ENCODE measurements at regions not wholly inside any gene's neighbourhood (a gene's known extent, or its start where the extent isn't known, plus 50 kb on each side); places are given as distances from the start of the nearest gene placed in this dataset.

DNA sequence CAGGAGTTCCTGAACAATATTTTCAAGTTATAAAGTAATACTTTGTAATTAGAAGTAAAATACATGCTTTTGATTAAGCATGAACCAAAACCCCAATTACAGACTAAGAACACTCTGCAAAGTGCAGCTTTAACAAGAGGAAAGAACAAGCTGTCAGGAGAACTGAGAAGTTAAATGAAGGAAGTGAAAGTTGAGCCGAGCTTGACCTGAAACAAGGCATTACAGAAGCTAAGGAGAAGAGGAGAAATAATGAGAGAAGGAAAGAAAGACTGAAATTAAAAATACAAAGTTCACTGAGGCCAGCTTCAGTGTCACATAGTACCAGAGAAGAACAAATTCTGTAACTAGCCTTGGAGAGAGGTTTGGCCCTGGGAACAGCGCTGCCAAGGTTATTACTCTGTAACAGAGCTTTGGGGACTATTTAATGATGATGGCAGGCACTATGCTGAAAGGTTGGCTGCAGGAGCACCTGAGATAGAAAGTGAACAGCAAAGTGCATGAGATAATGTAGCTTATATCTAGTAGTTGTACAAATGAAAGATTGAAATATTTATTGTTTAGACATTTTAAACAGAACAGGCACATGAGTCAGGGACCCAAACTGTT lies 241.9 kb upstream of the PEX5L start:
- H2AFZ ChIP-seq: no peak overlapping the region
- H3K4me3 ChIP-seq: no peak overlapping the region
- H3K9ac ChIP-seq: no peak overlapping the region
- H4K20me1 ChIP-seq (ENCODE audit: insufficient read depth): no peaks in the 10 kb centered on the region
- in situ Hi-C loops (cut with MboI): no loop called here
- H3K4me2 ChIP-seq (ENCODE audit: unreplicated experiment): no peak overlapping the region
- no peaks in the 10 kb centered on the region for H3K36me3 ChIP-seq (ENCODE audit: low read depth)
- no peak for TF ChIP-seq EZH2phosphoT487 (IDR thresholded peaks at IDR 0.05; ENCODE audit: insufficient read depth, low read depth)
- TF ChIP-seq EZH2 (IDR thresholded peaks at IDR 0.05; ENCODE audit: insufficient read depth, poor library complexity, severe bottlenecking): no peak
- no peaks in the 10 kb centered on the region for H3K79me2 ChIP-seq (ENCODE audit: insufficient read depth)
- 13 to 18% methylated on average over 2 of the region's 2 CpGs for WGBS, 2 experiments (ENCODE audit: low coverage in 1 of 2, low lambda C conversion rate in 2 of 2, missing lambda C conversion rate in 2 of 2)
- 0 out of 2 replicates have a peak, but pooled peaks cover 2% of the 10 kb centered on the region for H3F3A ChIP-seq (ENCODE audit: insufficient read depth)
- H3K9me2 ChIP-seq (ENCODE audit: insufficient read depth): no peaks in the 10 kb centered on the region
- no peak overlapping the region for H3K27ac ChIP-seq
- peaks cover 3% of the 10 kb centered on the region for H3K9me3 ChIP-seq (ENCODE audit: low read depth)
- H3K27me3 ChIP-seq (replicated peaks; ENCODE audit: insufficient read depth): no peaks in the 10 kb centered on the region
- peaks cover 18% of the 10 kb centered on the region for H3K4me1 ChIP-seq (ENCODE audit: insufficient read depth)
- no peak for DNase-seq

DNA sequence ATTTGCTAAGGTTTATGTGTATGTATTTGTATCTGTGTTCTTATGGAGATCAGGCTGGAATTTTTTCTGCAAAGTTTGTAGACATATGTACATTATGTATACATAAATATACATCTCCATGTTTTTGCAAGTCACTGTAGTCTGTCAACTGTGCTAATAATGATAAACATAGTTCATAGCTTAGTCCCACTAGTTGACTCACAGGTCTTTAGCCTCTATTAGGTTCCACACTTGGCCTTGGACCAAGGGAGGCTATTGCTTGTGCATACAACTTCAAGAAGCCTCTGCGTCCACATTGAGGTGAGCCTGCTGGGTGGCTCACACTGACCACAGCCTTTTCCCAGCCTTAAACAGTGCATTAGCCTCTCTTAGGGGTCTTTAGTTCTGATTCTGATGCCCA lies 243.8 kb upstream of the PEX5L start:
- Histone ChIP-seq H4K20me1 (ENCODE audit: insufficient read depth) (no peaks in the 10 kb centered on the region), H3K9me3 (ENCODE audit: low read depth) (peaks cover 3% of the 10 kb centered on the region), H3K79me2 (ENCODE audit: insufficient read depth) (no peaks in the 10 kb centered on the region), H3K27me3 (replicated peaks; ENCODE audit: insufficient read depth) (no peaks in the 10 kb centered on the region), H3K27ac (no peak overlapping the region), H2AFZ (no peak overlapping the region), H3K36me3 (ENCODE audit: low read depth) (no peaks in the 10 kb centered on the region), H3F3A (ENCODE audit: insufficient read depth) (peaks cover 15% of the 10 kb centered on the region; the same call in 1 of the 2 replicates), H3K4me3 (no peak overlapping the region), H3K4me2 (ENCODE audit: unreplicated experiment) (no peak overlapping the region), H3K4me1 (ENCODE audit: insufficient read depth) (peaks cover 29% of the 10 kb centered on the region), H3K9me2 (ENCODE audit: insufficient read depth) (no peaks in the 10 kb centered on the region), H3K9ac (no peak overlapping the region)
- peak; percentile 48 for DNase-seq
- TF ChIP-seq EZH2phosphoT487 (IDR thresholded peaks at IDR 0.05; ENCODE audit: insufficient read depth, low read depth): no peak
- TF ChIP-seq EZH2 (IDR thresholded peaks at IDR 0.05; ENCODE audit: insufficient read depth, poor library complexity, severe bottlenecking): no peak
- 50 to 53% methylated on average over 1 of the region's 1 CpG for WGBS, 2 experiments (ENCODE audit: low coverage in 1 of 2, low lambda C conversion rate in 2 of 2, missing lambda C conversion rate in 2 of 2)
- in situ Hi-C loops (cut with MboI): no loop called here

DNA sequence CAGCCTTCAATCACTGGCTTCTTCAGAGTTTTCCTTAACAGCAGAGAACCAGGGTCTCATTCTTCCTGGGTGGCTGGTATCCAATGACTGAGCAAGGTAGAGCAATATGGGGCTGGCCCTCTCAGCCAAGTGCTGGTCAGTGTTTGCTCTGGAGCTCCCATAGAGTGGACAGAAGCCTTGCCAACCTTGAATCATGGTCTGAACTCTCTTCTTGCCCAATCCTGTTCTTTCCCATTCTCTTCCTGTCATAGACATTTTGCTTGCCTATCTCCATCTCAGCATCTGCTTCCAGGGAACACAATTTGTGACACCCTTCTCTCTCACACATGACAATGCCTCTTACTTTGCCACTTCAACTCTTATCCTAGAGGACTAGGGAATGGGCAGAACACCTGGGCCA lies 245.6 kb upstream of the PEX5L start:
- Histone ChIP-seq H3K9me3 (ENCODE audit: low read depth) (peaks cover 1% of the 10 kb centered on the region), H3K4me1 (ENCODE audit: insufficient read depth) (peaks cover 22% of the 10 kb centered on the region), H3K27me3 (replicated peaks; ENCODE audit: insufficient read depth) (no peaks in the 10 kb centered on the region), H3K4me3 (no peak overlapping the region), H3K9ac (no peak overlapping the region), H4K20me1 (ENCODE audit: insufficient read depth) (no peaks in the 10 kb centered on the region), H3F3A (ENCODE audit: insufficient read depth) (peaks cover 15% of the 10 kb centered on the region; the same call in 1 of the 2 replicates), H3K27ac (no peak overlapping the region), H2AFZ (no peak overlapping the region), H3K4me2 (ENCODE audit: unreplicated experiment) (no peak overlapping the region), H3K36me3 (ENCODE audit: low read depth) (no peaks in the 10 kb centered on the region), H3K79me2 (ENCODE audit: insufficient read depth) (no peaks in the 10 kb centered on the region), H3K9me2 (ENCODE audit: insufficient read depth) (no peaks in the 10 kb centered on the region)
- TF ChIP-seq EZH2 (IDR thresholded peaks at IDR 0.05; ENCODE audit: insufficient read depth, poor library complexity, severe bottlenecking) (no peak), EZH2phosphoT487 (IDR thresholded peaks at IDR 0.05; ENCODE audit: insufficient read depth, low read depth) (no peak)
- in situ Hi-C loops (cut with MboI): no loop called here
- DNase-seq: no peak

DNA sequence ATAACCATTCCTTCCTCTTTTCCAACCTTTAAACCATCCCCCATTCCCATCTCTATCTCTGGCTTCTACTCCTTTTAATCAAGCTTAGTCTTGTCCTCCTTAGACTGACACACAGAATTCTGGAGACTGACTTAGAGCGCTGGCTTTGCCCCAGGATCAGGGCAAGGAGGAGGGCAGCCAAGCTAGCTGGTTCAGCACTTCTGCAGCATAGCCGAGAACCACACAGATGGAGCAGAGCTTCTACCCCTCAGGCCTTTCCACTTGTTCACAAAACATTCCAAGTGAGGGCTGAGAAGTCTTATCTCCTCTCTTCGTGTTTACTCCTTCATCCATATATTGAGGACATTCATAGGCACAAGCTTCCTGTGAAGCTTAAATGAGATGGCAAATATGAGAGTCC lies 246.5 kb upstream of the PEX5L start:
- Histone ChIP-seq H3K9ac (no peak overlapping the region), H3K4me1 (ENCODE audit: insufficient read depth) (peaks cover 19% of the 10 kb centered on the region), H3F3A (ENCODE audit: insufficient read depth) (peaks cover 15% of the 10 kb centered on the region; the same call in 1 of the 2 replicates), H2AFZ (no peak overlapping the region), H4K20me1 (ENCODE audit: insufficient read depth) (no peaks in the 10 kb centered on the region), H3K79me2 (ENCODE audit: insufficient read depth) (no peaks in the 10 kb centered on the region), H3K9me2 (ENCODE audit: insufficient read depth) (no peaks in the 10 kb centered on the region), H3K36me3 (ENCODE audit: low read depth) (no peaks in the 10 kb centered on the region), H3K9me3 (ENCODE audit: low read depth) (no peaks in the 10 kb centered on the region), H3K4me2 (ENCODE audit: unreplicated experiment) (peak overlapping the region; percentile 12), H3K27ac (no peak overlapping the region), H3K27me3 (replicated peaks; ENCODE audit: insufficient read depth) (no peaks in the 10 kb centered on the region), H3K4me3 (no peak overlapping the region)
- DNase-seq: no peak
- WGBS, 2 experiments (ENCODE audit: low coverage in 1 of 2, low lambda C conversion rate in 2 of 2, missing lambda C conversion rate in 2 of 2): 28 to 44% methylated on average over 3 of the region's 3 CpGs
- in situ Hi-C loops (cut with MboI): no loop called here
- TF ChIP-seq EZH2 (IDR thresholded peaks at IDR 0.05; ENCODE audit: insufficient read depth, poor library complexity, severe bottlenecking) (no peak), EZH2phosphoT487 (IDR thresholded peaks at IDR 0.05; ENCODE audit: insufficient read depth, low read depth) (no peak)
